GM18907 (cell line): ENCODE measurements at regions not wholly inside any gene's neighbourhood (a gene's known extent, or its start where the extent isn't known, plus 50 kb on each side); places are given as distances from the start of the nearest gene placed in this dataset.
"Not testable (repeated sequence)": the region's sequence is repeated elsewhere in the genome, so short reads cannot be mapped to it uniquely, and the experiment has no call there.

ENCODE experiments used
- ATAC-seq: cut with Tn5 transposase; IDR thresholded peaks from one replicate; pipeline ENCODE4 v1.9.1; 2021; ENCODE audit warnings: mild to moderate bottlenecking, moderate library complexity; ENCODE audit not compliant: unreplicated experiment

- ATAC-seq: no peak
These were observed 81.4 kb upstream of the ELAC2 start for GRCh38 chr17:13099089-13099735.

DNA sequence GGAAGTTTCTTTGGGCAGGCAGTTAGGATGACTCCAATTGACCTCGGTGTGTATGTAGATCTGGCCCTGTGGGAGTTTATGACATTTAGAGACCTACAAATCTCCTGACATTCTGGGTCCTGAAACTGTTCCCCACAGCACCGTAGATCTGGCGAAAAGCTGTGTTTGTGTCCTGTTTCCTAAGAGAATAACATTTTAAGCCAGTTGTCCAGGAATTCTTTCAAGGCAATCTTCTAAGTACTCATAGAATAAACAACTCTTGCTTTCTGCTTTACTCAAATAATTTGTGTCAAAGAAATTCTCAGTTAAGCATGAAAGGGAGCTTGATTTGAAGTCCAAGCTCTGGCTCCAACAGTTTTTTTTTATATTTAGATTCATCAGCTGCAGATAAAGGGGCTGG lies 78.5 kb upstream of the ELAC2 start:
- no peak for ATAC-seq

DNA sequence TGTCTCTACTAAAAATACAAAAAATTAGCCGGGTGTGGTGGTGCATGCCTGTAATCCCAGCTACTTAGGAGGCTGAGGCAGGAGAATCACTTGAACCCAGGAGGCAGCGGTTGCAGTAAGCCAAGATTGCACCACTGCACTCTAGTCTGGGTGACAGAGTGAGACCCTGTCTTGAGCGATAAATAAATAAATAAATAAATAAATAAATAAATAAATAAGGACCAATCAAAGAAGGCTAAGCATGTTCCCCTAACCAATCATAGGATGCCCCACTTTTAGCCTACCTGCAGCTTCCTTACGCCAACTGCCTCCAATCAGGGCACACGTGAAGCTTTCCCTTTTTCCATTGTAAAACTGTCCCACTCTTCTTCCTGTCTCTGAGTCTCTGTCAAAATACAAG lies 74.2 kb upstream of the ELAC2 start:
- not testable (repeated sequence) for ATAC-seq

DNA sequence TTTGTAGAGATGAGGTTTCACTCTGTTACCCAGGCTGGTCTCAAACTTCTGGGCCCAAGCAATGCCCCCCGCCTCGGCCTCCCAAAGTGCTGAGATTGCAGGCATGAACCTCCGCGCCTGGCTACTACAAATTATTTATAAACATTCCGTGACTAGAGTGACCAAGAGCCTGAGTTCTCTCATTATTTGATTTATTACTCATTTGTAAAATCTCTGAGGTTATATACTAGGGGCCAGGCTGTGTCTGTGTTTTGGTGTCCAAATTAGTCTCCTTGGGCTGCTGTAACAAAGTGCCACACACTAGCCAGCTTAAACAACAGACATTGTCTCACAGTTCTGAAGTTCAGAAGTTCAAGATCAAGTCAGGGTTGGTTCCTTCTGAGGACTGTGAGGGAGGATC lies 70.8 kb upstream of the ELAC2 start:
- no peak for ATAC-seq

GRCh38 chr17:13087802-13088201 lies 70.0 kb upstream of the ELAC2 start:
- ATAC-seq: no peak

DNA sequence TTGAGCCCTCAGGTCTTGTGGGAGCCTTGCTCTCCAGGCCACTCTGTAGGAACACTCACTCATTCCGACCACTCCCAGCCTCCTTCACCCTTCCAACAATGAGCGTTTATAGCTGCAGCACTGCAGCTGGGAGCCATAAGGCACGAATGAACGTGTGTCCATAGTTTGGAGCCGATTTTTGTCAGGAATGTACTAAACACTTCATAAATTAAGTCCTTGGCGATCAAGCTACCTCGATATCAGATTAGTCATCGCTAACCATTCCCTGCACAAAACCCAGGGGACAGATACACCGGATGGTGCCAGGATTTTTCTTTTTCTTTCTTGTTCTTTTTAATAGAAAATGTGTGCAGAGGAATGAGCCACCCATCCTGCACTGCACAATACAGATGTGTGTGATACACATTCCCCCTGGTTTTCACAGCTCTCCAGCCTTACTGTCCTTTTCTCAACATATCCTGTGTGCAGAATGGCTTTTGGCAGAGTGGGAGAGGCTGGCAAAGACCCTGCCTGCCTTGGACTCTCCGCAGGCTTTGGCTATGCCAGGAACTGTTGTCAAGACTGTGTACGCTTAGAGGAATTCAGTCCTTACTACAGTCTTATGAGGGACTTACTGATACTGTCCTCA lies 68.4 kb upstream of the ELAC2 start:
- ATAC-seq: no peak

DNA sequence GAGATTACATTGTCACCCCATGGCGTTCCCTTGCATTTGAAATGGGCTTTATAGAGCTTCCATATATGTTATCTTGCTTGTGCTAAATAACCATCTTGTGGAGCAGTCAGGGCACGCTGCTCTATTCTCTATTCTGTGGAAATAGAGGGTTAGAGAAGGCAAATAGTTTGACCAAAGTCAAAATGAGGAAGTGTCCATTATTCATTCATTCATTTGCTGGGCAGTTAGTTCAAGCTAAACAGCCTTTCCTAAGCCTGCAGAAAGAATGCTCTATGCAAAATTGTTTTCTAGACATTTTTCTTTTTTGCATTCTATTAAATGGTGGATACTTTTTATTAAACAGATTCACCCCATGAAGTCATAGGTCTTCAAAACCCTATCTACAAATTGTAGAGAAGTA lies 67.8 kb upstream of the ELAC2 start:
- ATAC-seq: no peak

- no peak for ATAC-seq
These were observed 66.6 kb upstream of the ELAC2 start for GRCh38 chr17:13084420-13084819.

- no peak for ATAC-seq
These were observed 61.0 kb upstream of the ELAC2 start for GRCh38 chr17:13078591-13079385.

- no peak for ATAC-seq
These were observed 59.1 kb upstream of the ELAC2 start for GRCh38 chr17:13076905-13077304.

DNA sequence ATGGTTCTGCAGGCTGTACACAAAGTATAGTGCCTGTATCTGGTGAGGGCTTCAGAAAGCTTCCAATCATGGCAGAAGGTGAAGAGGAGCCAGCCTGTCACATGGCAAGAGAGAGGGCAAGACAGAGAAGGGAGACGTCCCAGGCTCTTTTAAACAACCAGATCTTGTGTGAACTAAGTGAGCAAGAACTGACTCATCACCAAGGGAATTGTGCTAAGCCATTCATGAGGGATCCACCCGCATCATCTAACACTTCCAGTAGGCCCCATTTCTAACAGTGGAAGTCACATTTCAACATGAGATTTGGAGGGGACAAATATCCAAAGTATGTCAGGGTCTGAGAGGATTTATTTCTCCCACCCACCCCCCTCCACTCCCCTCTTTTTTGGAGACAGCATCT lies 56.2 kb upstream of the ELAC2 start:
- no peak for ATAC-seq

DNA sequence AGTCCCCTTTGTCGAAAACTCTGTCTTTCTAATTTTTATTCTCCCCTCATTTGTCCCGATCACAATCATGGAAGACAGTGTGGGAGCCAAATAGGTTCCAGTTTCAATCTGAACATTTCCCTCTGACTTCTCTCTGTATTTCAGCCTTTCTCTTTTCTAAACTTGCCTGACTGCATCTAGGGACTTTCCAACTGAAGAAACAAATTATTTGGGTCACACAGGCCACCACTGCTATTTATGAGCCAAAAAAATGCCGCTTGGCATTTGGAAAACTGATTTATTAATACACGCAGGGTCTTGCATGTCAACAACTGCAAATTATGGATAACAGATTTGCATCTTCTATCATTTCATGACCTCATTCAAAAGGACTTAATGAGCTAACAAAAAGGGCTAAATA lies 55.2 kb upstream of the ELAC2 start:
- ATAC-seq: no peak

- ATAC-seq: no peak
These were observed 52.9 kb upstream of the ELAC2 start for GRCh38 chr17:13070732-13071131.

- ATAC-seq: no peak
These were observed 49.9 kb upstream of the ELAC2 start for GRCh38 chr17:13067629-13068303.
